ENCODE measurements at regions not wholly inside any gene's neighbourhood (a gene's known extent, or its start where the extent isn't known, plus 50 kb on each side); places are given as distances from the start of the nearest gene placed in this dataset.

- no peak for TF ChIP-seq ZNF530 (CRISPR knock-in tag; IDR thresholded peaks at IDR 0.05; ENCODE audit: low read depth)
- TF ChIP-seq NPAS2 (CRISPR knock-in tag; IDR thresholded peaks at IDR 0.05; ENCODE audit: borderline replicate concordance): no peak
- TF ChIP-seq ZBTB40 (IDR thresholded peaks at IDR 0.05): no peak
- TF ChIP-seq ZBTB40 (CRISPR knock-in tag; IDR thresholded peaks at IDR 0.05): no peak; the same call in 1 of the 2 replicates
- TF ChIP-seq ZNF24 (IDR thresholded peaks at IDR 0.05): no peak
- TF ChIP-seq SP2 (CRISPR knock-in tag; IDR thresholded peaks at IDR 0.05): no peak
- no peak for TF ChIP-seq ZNF207 (IDR thresholded peaks at IDR 0.05; ENCODE audit: borderline replicate concordance)
- TF ChIP-seq, protein P1, sequence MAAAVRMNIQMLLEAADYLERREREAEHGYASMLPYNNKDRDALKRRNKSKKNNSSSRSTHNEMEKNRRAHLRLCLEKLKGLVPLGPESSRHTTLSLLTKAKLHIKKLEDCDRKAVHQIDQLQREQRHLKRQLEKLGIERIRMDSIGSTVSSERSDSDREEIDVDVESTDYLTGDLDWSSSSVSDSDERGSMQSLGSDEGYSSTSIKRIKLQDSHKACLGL (CRISPR knock-in tag; IDR thresholded peaks at IDR 0.05): no peak
- TF ChIP-seq KLF12 (CRISPR knock-in tag; IDR thresholded peaks at IDR 0.05; ENCODE audit: borderline replicate concordance): no peak
- TF ChIP-seq U2AF2 (IDR thresholded peaks at IDR 0.05; ENCODE audit: low read depth, low read length): no peak
- no peak for TF ChIP-seq HMG20B (CRISPR knock-in tag; conservative IDR thresholded peaks at IDR 0.05)
- TF ChIP-seq GTF3A (CRISPR knock-in tag; conservative IDR thresholded peaks at IDR 0.05): no peak
- TF ChIP-seq, protein P2, sequence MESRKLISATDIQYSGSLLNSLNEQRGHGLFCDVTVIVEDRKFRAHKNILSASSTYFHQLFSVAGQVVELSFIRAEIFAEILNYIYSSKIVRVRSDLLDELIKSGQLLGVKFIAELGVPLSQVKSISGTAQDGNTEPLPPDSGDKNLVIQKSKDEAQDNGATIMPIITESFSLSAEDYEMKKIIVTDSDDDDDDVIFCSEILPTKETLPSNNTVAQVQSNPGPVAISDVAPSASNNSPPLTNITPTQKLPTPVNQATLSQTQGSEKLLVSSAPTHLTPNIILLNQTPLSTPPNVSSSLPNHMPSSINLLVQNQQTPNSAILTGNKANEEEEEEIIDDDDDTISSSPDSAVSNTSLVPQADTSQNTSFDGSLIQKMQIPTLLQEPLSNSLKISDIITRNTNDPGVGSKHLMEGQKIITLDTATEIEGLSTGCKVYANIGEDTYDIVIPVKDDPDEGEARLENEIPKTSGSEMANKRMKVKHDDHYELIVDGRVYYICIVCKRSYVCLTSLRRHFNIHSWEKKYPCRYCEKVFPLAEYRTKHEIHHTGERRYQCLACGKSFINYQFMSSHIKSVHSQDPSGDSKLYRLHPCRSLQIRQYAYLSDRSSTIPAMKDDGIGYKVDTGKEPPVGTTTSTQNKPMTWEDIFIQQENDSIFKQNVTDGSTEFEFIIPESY (CRISPR knock-in tag; IDR thresholded peaks at IDR 0.05): 0 out of 2 replicates have a peak, but pooled peaks have one; percentile 18
- no peak for TF ChIP-seq ISX (CRISPR knock-in tag; conservative IDR thresholded peaks at IDR 0.05)
- TF ChIP-seq CREB1 (IDR thresholded peaks at IDR 0.05): no peak
- TF ChIP-seq CREB1 (CRISPR knock-in tag; IDR thresholded peaks at IDR 0.05): peak; percentile 57
- no peak for TF ChIP-seq IKZF4 (CRISPR knock-in tag; IDR thresholded peaks at IDR 0.05; ENCODE audit: borderline replicate concordance, low read depth, not compliant biosample characterization)
- TF ChIP-seq SP4 (CRISPR knock-in tag; IDR thresholded peaks at IDR 0.05): no peak
- no peak for TF ChIP-seq ZNF674 (CRISPR knock-in tag; IDR thresholded peaks at IDR 0.05; ENCODE audit: low read depth)
- TF ChIP-seq RFX5 (IDR thresholded peaks at IDR 0.05; ENCODE audit: low read depth, low read length): no peak
Measured at GRCh38 chr6:11462742-11463397, 74.7 kb upstream of the TMEM170B start (continued).

All from HepG2 (cell line).